Testis (tissue), 2 donors: ENCODE measurements at regions not wholly inside any gene's neighbourhood (a gene's known extent, or its start where the extent isn't known, plus 50 kb on each side); places are given as distances from the start of the nearest gene placed in this dataset.
"Not testable (repeated sequence)": the region's sequence is repeated elsewhere in the genome, so short reads cannot be mapped to it uniquely, and the experiment has no call there.

Experiments
- DNase-seq: peaks from one replicate; pipeline ENCODE4 v3.0.0-alpha.2; 2019
- H3K27ac ChIP-seq, 2 donors: fragments of 200-600 bp; sonication (generic); one replicate each; pipeline ENCODE4 v1.5.1; 2019
- H3K27me3 ChIP-seq: fragments of 200-600 bp; sonication (generic); one replicate; pipeline ENCODE4 v1.5.1; 2019
- H3K36me3 ChIP-seq: fragments of 200-600 bp; sonication (generic); one replicate; pipeline ENCODE4 v1.5.1; 2017; ENCODE audit warnings: low read depth; ENCODE audit errors: missing control alignments
- H3K4me1 ChIP-seq: fragments of 200-600 bp; sonication (generic); one replicate; pipeline ENCODE4 v1.5.1; 2019
- H3K4me3 ChIP-seq, 2 donors: fragments of 200-600 bp; sonication (generic); one replicate each; pipeline ENCODE4 v1.5.1; 2017 to 2019
- H3K9me3 ChIP-seq: fragments of 200-600 bp; sonication (generic); one replicate; pipeline ENCODE4 v1.5.1; 2017
- CTCF ChIP-seq, 3 experiments: fragments of 450-650 bp in 2 of 3; fragments of 200-600 bp in 1 of 3; sonication (generic) in 1 of 3; IDR thresholded peaks; one replicate each; pipeline ENCODE4 v1.5.1; 2016 to 2019; ENCODE audit warnings: antibody characterized with exemption in 3 of 3, mild to moderate bottlenecking in 2 of 3, moderate library complexity in 1 of 3
- POLR2A ChIP-seq: fragments of 450-650 bp; IDR thresholded peaks from one replicate; pipeline ENCODE4 v1.6.1; 2017; ENCODE audit warnings: antibody characterized with exemption, mild to moderate bottlenecking, moderate library complexity
- WGBS, 2 donors: methylation state at CpG; one replicate each; pipeline ENCODE4 v1.1.5; 2018; 5-methylcytosine and 5-hydroxymethylcytosine counted together
- intact Hi-C: fragments of 100-400 bp; cut with DNase I; formaldehyde crosslinking; loops from one replicate; pipeline ENCODE4 v1.15.1; 2023; ENCODE audit warnings: low total_unique reads

GRCh38 chr5:125484272-125484741 lies 737.9 kb upstream of the ZNF608 start:
- Histone ChIP-seq H3K27ac (no peak overlapping the region), H3K27me3 (no peaks in the 10 kb centered on the region), H3K4me3 (no peak overlapping the region), H3K36me3 (no peaks in the 10 kb centered on the region), H3K9me3 (no peaks in the 10 kb centered on the region), H3K4me1 (peaks cover 5% of the 10 kb centered on the region)
- 44 to 48% methylated on average over 3 of the region's 3 CpGs for WGBS, 2 donors
- intact Hi-C loops, result no loop called here
- TF ChIP-seq POLR2A, result no peak
- TF ChIP-seq CTCF (IDR thresholded peaks at IDR 0.05), result no peak
- no peak for DNase-seq

GRCh38 chr5:125484742-125485641 lies 738.6 kb upstream of the ZNF608 start:
- no peaks in the 10 kb centered on the region for H3K9me3 ChIP-seq
- H3K27me3 ChIP-seq, result no peaks in the 10 kb centered on the region
- H3K4me1 ChIP-seq, result peaks cover 5% of the 10 kb centered on the region
- no peaks in the 10 kb centered on the region for H3K36me3 ChIP-seq
- H3K27ac ChIP-seq, result no peak overlapping the region
- TF ChIP-seq POLR2A, result no peak
- intact Hi-C loops, result no loop called here
- H3K4me3 ChIP-seq, result no peak overlapping the region
- peak; percentile 39 for DNase-seq
- WGBS, 2 donors, result 36 to 44% methylated on average over 9 to 10 of the region's 10 CpGs

GRCh38 chr5:125485771-125486170 lies 739.3 kb upstream of the ZNF608 start:
- H3K4me3 ChIP-seq, result no peak overlapping the region

GRCh38 chr5:125486634-125487033 lies 740.2 kb upstream of the ZNF608 start:
- Histone ChIP-seq H3K27ac (no peak overlapping the region), H3K9me3 (no peaks in the 10 kb centered on the region), H3K4me3 (no peak overlapping the region), H3K36me3 (no peaks in the 10 kb centered on the region), H3K27me3 (no peaks in the 10 kb centered on the region), H3K4me1 (peaks cover 5% of the 10 kb centered on the region)
- intact Hi-C loops, result no loop called here
- no peak for TF ChIP-seq CTCF (IDR thresholded peaks at IDR 0.05)
- DNase-seq, result no peak
- 79 to 92% methylated on average over 2 of the region's 2 CpGs for WGBS, 2 donors

More at GRCh38 chr5:125485771-125486170, 739.3 kb upstream of the ZNF608 start:
- no peak for TF ChIP-seq CTCF (IDR thresholded peaks at IDR 0.05)
- TF ChIP-seq POLR2A, result no peak
- intact Hi-C loops, result no loop called here
- H3K4me1 ChIP-seq, result peaks cover 5% of the 10 kb centered on the region
- H3K9me3 ChIP-seq, result no peaks in the 10 kb centered on the region
- no peak for DNase-seq
- no peaks in the 10 kb centered on the region for H3K27me3 ChIP-seq
- no peak overlapping the region for H3K27ac ChIP-seq
- no peaks in the 10 kb centered on the region for H3K36me3 ChIP-seq
- WGBS, 2 donors, result 62 to 64% methylated on average over 3 of the region's 3 CpGs

- no peak for DNase-seq
- no peak overlapping the region for H3K4me3 ChIP-seq
- 63 to 64% methylated on average over 3 of the region's 3 CpGs for WGBS, 2 donors
- H3K27me3 ChIP-seq, result no peaks in the 10 kb centered on the region
- H3K36me3 ChIP-seq, result no peaks in the 10 kb centered on the region
- H3K4me1 ChIP-seq, result peaks cover 5% of the 10 kb centered on the region
- TF ChIP-seq CTCF (IDR thresholded peaks at IDR 0.05), result no peak
- no peaks in the 10 kb centered on the region for H3K9me3 ChIP-seq
- intact Hi-C loops, result no loop called here
- no peak overlapping the region for H3K27ac ChIP-seq
Observed at GRCh38 chr5:125487231-125487630, 740.8 kb upstream of the ZNF608 start.

- DNase-seq, H3K4me1 ChIP-seq, H3K4me3 ChIP-seq, H3K27me3 ChIP-seq, H3K36me3 ChIP-seq, intact Hi-C loops, H3K9me3 ChIP-seq, H3K27ac ChIP-seq: not testable (repeated sequence)
- 83 to 97% methylated on average over 4 of the region's 4 CpGs for WGBS, 2 donors
Observed at GRCh38 chr5:125487652-125488051, 741.2 kb upstream of the ZNF608 start.
